T-helper 1 cell treated with Interleukin-12 subunit alpha and Interleukin-12 subunit beta and Interleukin-4 antibody, amounts not matched to agents 30 μg/mL and 1 μg/mL, for 36 hours (primary cell): ENCODE measurements at regions not wholly inside any gene's neighbourhood (a gene's known extent, or its start where the extent isn't known, plus 50 kb on each side); places are given as distances from the start of the nearest gene placed in this dataset.
"Not testable (repeated sequence)": the region's sequence is repeated elsewhere in the genome, so short reads cannot be mapped to it uniquely, and the experiment has no call there.

Experiments used
- H3K27ac Mint-ChIP-seq: one replicate; pipeline ENCODE4 v1.8.0; 2021; ENCODE audit warnings: mild to moderate bottlenecking, mixed read lengths
- H3K27me3 Mint-ChIP-seq: one replicate; pipeline ENCODE4 v1.8.0; 2021; ENCODE audit warnings: low read depth, mixed read lengths
- H3K36me3 Mint-ChIP-seq: one replicate; pipeline ENCODE4 v1.8.0; 2021; ENCODE audit warnings: low read depth, mixed read lengths
- H3K4me1 Mint-ChIP-seq: one replicate; pipeline ENCODE4 v1.8.0; 2021; ENCODE audit warnings: low read depth, mixed read lengths
- H3K4me3 Mint-ChIP-seq: one replicate; pipeline ENCODE4 v1.8.0; 2021; ENCODE audit warnings: mild to moderate bottlenecking, moderate library complexity, mixed read lengths
- H3K9me3 Mint-ChIP-seq: one replicate; pipeline ENCODE4 v1.8.0; 2021; ENCODE audit warnings: mixed read lengths

GRCh38 chr3:110589341-110589740 is 482.3 kb upstream of the NECTIN3 start:
- no peak overlapping the region for H3K4me3 Mint-ChIP-seq
- no peaks in the 10 kb centered on the region for H3K36me3 Mint-ChIP-seq
- H3K27me3 Mint-ChIP-seq, result no peaks in the 10 kb centered on the region
- H3K4me1 Mint-ChIP-seq, result no peaks in the 10 kb centered on the region
- H3K9me3 Mint-ChIP-seq, result no peaks in the 10 kb centered on the region
- H3K27ac Mint-ChIP-seq, result no peak overlapping the region

- Mint-ChIP-seq H3K36me3 (no peaks in the 10 kb centered on the region), H3K4me1 (no peaks in the 10 kb centered on the region), H3K9me3 (peaks cover 12% of the 10 kb centered on the region), H3K27me3 (no peaks in the 10 kb centered on the region), H3K4me3 (no peak overlapping the region), H3K27ac (no peak overlapping the region)
These were observed 477.9 kb upstream of the NECTIN3 start for GRCh38 chr3:110593749-110594148.

- Mint-ChIP-seq H3K4me3 (no peak overlapping the region), H3K27me3 (no peaks in the 10 kb centered on the region), H3K4me1 (no peaks in the 10 kb centered on the region), H3K27ac (no peak overlapping the region), H3K36me3 (no peaks in the 10 kb centered on the region), H3K9me3 (peaks cover 12% of the 10 kb centered on the region)
These were observed 472.6 kb upstream of the NECTIN3 start for GRCh38 chr3:110598847-110599490.

GRCh38 chr3:110608566-110608965 is 463.1 kb upstream of the NECTIN3 start:
- Mint-ChIP-seq H3K4me3 (no peak overlapping the region), H3K27ac (no peak overlapping the region), H3K9me3 (no peaks in the 10 kb centered on the region), H3K36me3 (no peaks in the 10 kb centered on the region), H3K27me3 (no peaks in the 10 kb centered on the region), H3K4me1 (no peaks in the 10 kb centered on the region)

- Mint-ChIP-seq H3K4me1 (no peaks in the 10 kb centered on the region), H3K27me3 (no peaks in the 10 kb centered on the region)
These were observed 459.6 kb upstream of the NECTIN3 start for GRCh38 chr3:110612045-110612444.

GRCh38 chr3:110614186-110614585 is 457.4 kb upstream of the NECTIN3 start:
- Mint-ChIP-seq H3K4me3 (no peak overlapping the region), H3K4me1 (no peaks in the 10 kb centered on the region), H3K27me3 (no peaks in the 10 kb centered on the region), H3K36me3 (no peaks in the 10 kb centered on the region), H3K27ac (no peak overlapping the region), H3K9me3 (no peaks in the 10 kb centered on the region)

More at GRCh38 chr3:110612045-110612444, 459.6 kb upstream of the NECTIN3 start:
- Mint-ChIP-seq H3K4me3 (no peak overlapping the region), H3K27ac (no peak overlapping the region), H3K9me3 (no peaks in the 10 kb centered on the region), H3K36me3 (no peaks in the 10 kb centered on the region)

DNA sequence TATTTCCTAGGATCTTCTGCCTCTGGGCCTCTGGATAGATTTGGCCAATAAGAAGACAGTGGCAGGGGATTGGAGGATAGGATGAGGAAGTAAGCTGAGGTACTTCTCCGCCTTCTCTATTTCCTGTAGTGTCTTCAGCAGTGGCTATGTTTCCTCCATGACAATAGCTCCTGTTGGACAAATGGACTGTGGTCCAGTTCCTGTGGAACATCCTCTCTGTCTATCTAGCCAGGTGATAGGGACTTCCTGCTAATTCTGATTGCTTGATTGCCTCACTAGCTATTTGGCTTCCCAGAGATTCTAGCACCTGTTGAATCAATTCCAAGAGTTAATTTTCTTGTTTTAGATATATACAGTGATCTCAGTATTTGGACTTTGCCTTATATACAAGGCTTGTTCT is 456.2 kb upstream of the NECTIN3 start:
- Mint-ChIP-seq H3K9me3 (no peaks in the 10 kb centered on the region), H3K27me3 (no peaks in the 10 kb centered on the region), H3K4me3 (no peak overlapping the region), H3K27ac (no peak overlapping the region), H3K36me3 (no peaks in the 10 kb centered on the region), H3K4me1 (no peaks in the 10 kb centered on the region)

- H3K27ac Mint-ChIP-seq, result no peak overlapping the region
- H3K36me3 Mint-ChIP-seq, result no peaks in the 10 kb centered on the region
- no peaks in the 10 kb centered on the region for H3K27me3 Mint-ChIP-seq
- no peaks in the 10 kb centered on the region for H3K9me3 Mint-ChIP-seq
- H3K4me1 Mint-ChIP-seq, result no peaks in the 10 kb centered on the region
- H3K4me3 Mint-ChIP-seq, result no peak overlapping the region
These were observed 452.9 kb upstream of the NECTIN3 start for GRCh38 chr3:110618512-110619226.

- Mint-ChIP-seq H3K9me3 (no peaks in the 10 kb centered on the region), H3K4me3 (no peak overlapping the region), H3K27ac (no peak overlapping the region), H3K4me1 (no peaks in the 10 kb centered on the region), H3K36me3 (no peaks in the 10 kb centered on the region), H3K27me3 (no peaks in the 10 kb centered on the region)
These were observed 451.5 kb upstream of the NECTIN3 start for GRCh38 chr3:110620118-110620517.

- Mint-ChIP-seq H3K27me3 (no peaks in the 10 kb centered on the region), H3K4me3 (no peak overlapping the region), H3K36me3 (no peaks in the 10 kb centered on the region), H3K27ac (no peak overlapping the region), H3K9me3 (no peaks in the 10 kb centered on the region), H3K4me1 (no peaks in the 10 kb centered on the region)
These were observed 448.0 kb upstream of the NECTIN3 start for GRCh38 chr3:110623571-110623970.

- Mint-ChIP-seq H3K36me3 (no peaks in the 10 kb centered on the region), H3K9me3 (no peaks in the 10 kb centered on the region), H3K4me3 (no peak overlapping the region), H3K27ac (no peak overlapping the region), H3K27me3 (no peaks in the 10 kb centered on the region), H3K4me1 (no peaks in the 10 kb centered on the region)
These were observed 447.0 kb upstream of the NECTIN3 start for GRCh38 chr3:110624576-110624975.

DNA sequence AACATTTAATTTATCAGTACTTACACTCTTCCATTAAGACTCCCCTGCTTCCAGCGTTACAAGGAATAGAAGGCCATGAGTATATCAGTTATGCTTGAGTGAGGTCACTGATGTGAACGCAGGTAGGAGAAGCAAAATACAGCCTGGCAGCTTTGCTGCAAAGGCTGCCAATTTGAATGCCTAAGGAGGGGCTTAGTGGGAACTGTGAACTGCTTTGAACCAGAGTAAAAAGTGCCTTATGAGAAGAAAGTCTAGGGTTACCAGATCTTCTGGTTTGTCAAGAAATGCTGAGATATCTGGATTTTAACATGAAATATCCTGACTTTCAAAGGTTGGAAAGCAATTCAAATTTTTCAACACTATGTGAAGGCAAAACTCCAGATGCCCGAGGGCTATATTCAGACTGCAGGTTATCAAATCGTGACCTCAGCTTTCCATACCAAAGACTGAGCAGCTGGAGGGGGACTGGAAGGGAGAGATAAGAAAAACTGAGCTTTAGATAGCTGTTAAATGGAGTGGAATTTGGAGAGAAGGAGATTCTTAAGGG is 446.3 kb upstream of the NECTIN3 start:
- H3K27ac Mint-ChIP-seq, result no peak overlapping the region
- H3K36me3 Mint-ChIP-seq, result no peaks in the 10 kb centered on the region
- no peaks in the 10 kb centered on the region for H3K27me3 Mint-ChIP-seq
- no peaks in the 10 kb centered on the region for H3K9me3 Mint-ChIP-seq
- no peak overlapping the region for H3K4me3 Mint-ChIP-seq
- H3K4me1 Mint-ChIP-seq, result no peaks in the 10 kb centered on the region

- H3K9me3 Mint-ChIP-seq, H3K27ac Mint-ChIP-seq, H3K27me3 Mint-ChIP-seq, H3K4me1 Mint-ChIP-seq, H3K36me3 Mint-ChIP-seq, H3K4me3 Mint-ChIP-seq: not testable (repeated sequence)
These were observed 444.9 kb upstream of the NECTIN3 start for GRCh38 chr3:110626652-110627111.

DNA sequence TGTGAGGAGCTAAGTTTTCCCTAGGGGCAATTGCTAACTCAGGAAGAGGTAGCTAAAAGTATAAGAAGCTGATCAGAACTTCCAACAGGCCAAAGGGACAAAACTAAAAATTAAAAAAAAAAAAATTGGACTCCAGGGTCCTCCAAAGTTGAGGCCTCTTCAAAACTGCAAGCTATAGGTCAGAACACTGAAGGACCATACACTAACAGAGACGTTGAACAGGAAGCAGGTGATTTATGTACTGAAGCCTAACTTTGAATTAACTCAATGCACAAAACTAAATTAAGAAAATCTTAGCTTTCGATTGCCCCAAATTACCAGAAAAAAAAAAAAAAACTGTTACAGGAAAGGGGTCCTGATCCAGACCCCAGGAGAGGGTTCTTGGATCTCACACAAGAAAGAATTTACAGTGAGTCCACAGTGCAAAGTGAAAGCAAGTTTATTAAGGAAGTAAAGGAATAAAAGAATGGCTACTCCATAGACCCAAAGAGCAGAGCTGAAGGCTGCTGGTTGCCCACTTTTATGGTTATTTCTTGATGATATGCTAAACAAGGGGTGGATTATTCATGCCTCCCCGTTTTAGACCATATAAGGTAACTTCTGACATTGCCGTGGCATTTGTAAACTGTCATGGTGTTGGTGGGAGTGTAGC is 442.8 kb upstream of the NECTIN3 start:
- Mint-ChIP-seq H3K4me3 (no peak overlapping the region), H3K27ac (no peak overlapping the region), H3K36me3 (no peaks in the 10 kb centered on the region), H3K4me1 (no peaks in the 10 kb centered on the region), H3K9me3 (no peaks in the 10 kb centered on the region), H3K27me3 (no peaks in the 10 kb centered on the region)

DNA sequence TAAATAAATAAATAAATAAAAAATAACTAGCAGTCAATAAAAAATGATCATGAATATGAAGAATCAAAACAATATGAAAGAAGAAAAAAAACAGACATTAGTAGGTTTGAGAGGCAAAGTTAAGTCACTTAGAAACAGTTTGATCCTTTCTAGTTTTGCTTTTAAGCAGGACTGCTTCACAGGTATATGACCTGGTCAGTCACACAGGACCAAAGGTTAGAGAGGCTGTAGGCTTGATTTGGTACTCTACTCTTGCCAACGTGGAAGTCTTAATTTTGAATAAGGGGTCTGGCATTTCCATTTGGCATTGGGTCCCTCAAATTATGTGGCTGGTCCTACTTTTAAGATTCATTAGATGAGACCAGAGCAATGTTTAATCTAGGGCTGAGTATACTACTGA is 441.7 kb upstream of the NECTIN3 start:
- Mint-ChIP-seq H3K27ac (no peak overlapping the region), H3K36me3 (no peaks in the 10 kb centered on the region), H3K9me3 (no peaks in the 10 kb centered on the region), H3K4me1 (no peaks in the 10 kb centered on the region), H3K27me3 (no peaks in the 10 kb centered on the region), H3K4me3 (no peak overlapping the region)
